Activated T-cell treated with anti-CD3 and anti-CD28 coated beads, Interleukin-2, amount 50 U/mL, for 24 hours (primary cell): ENCODE measurements at regions not wholly inside any gene's neighbourhood (a gene's known extent, or its start where the extent isn't known, plus 50 kb on each side); places are given as distances from the start of the nearest gene placed in this dataset.

Experiments used
- DNase-seq: peaks from one replicate; pipeline ENCODE4 v3.0.0-alpha.2; 2020
- H3K27ac Mint-ChIP-seq: 2 replicates; pipeline ENCODE4 v1.8.0; 2020; ENCODE audit warnings: mild to moderate bottlenecking, mixed read lengths
- H3K27me3 Mint-ChIP-seq: 2 replicates; pipeline ENCODE4 v1.8.0; 2020; ENCODE audit warnings: mixed read lengths
- H3K36me3 Mint-ChIP-seq: 2 replicates; pipeline ENCODE4 v1.8.0; 2020; ENCODE audit warnings: low read depth, mixed read lengths
- H3K4me1 Mint-ChIP-seq: 2 replicates; pipeline ENCODE4 v1.8.0; 2020; ENCODE audit warnings: low read depth, mixed read lengths
- H3K4me3 Mint-ChIP-seq: 2 replicates; pipeline ENCODE4 v1.8.0; 2020; ENCODE audit warnings: mild to moderate bottlenecking, moderate library complexity, mixed read lengths
- H3K9me3 Mint-ChIP-seq: 2 replicates; pipeline ENCODE4 v1.8.0; 2020; ENCODE audit warnings: mixed read lengths

- H3K27me3 Mint-ChIP-seq: peaks cover 28% of the 10 kb centered on the region
- H3K36me3 Mint-ChIP-seq: no peaks in the 10 kb centered on the region
- H3K4me1 Mint-ChIP-seq: peaks cover 2% of the 10 kb centered on the region
- H3K4me3 Mint-ChIP-seq: no peak overlapping the region
- DNase-seq: no peak
- H3K27ac Mint-ChIP-seq: no peak overlapping the region
- no peaks in the 10 kb centered on the region for H3K9me3 Mint-ChIP-seq
These were observed 228.1 kb upstream of the ATP10A start for GRCh38 chr15:26091184-26091583.

- H3K4me3 Mint-ChIP-seq: no peak overlapping the region
- no peak for DNase-seq
- peaks cover 10% of the 10 kb centered on the region for H3K27me3 Mint-ChIP-seq
- H3K36me3 Mint-ChIP-seq: no peaks in the 10 kb centered on the region
- no peaks in the 10 kb centered on the region for H3K9me3 Mint-ChIP-seq
- H3K4me1 Mint-ChIP-seq: peaks cover 6% of the 10 kb centered on the region
- no peak overlapping the region for H3K27ac Mint-ChIP-seq
These were observed 224.8 kb upstream of the ATP10A start for GRCh38 chr15:26087881-26088280.

- no peaks in the 10 kb centered on the region for H3K36me3 Mint-ChIP-seq
- H3K9me3 Mint-ChIP-seq: no peaks in the 10 kb centered on the region
- peaks cover 10% of the 10 kb centered on the region for H3K27me3 Mint-ChIP-seq
- no peak for DNase-seq
- no peak overlapping the region for H3K4me3 Mint-ChIP-seq
- peaks cover 10% of the 10 kb centered on the region for H3K4me1 Mint-ChIP-seq
- no peak overlapping the region for H3K27ac Mint-ChIP-seq
These were observed 224.3 kb upstream of the ATP10A start for GRCh38 chr15:26087395-26087794.

- no peak overlapping the region for H3K27ac Mint-ChIP-seq
- H3K27me3 Mint-ChIP-seq: peaks cover 2% of the 10 kb centered on the region
These were observed 221.6 kb upstream of the ATP10A start for GRCh38 chr15:26084771-26085170.

GRCh38 chr15:26083896-26084295 lies 220.8 kb upstream of the ATP10A start:
- peaks cover 2% of the 10 kb centered on the region for H3K27me3 Mint-ChIP-seq
- no peaks in the 10 kb centered on the region for H3K36me3 Mint-ChIP-seq
- peaks cover 31% of the 10 kb centered on the region for H3K4me1 Mint-ChIP-seq
- no peak overlapping the region for H3K27ac Mint-ChIP-seq
- no peak for DNase-seq
- no peak overlapping the region for H3K4me3 Mint-ChIP-seq
- peaks cover 3% of the 10 kb centered on the region for H3K9me3 Mint-ChIP-seq

More at GRCh38 chr15:26084771-26085170, 221.6 kb upstream of the ATP10A start:
- no peak for DNase-seq
- no peaks in the 10 kb centered on the region for H3K36me3 Mint-ChIP-seq
- H3K4me3 Mint-ChIP-seq: no peak overlapping the region
- H3K4me1 Mint-ChIP-seq: peaks cover 24% of the 10 kb centered on the region
- H3K9me3 Mint-ChIP-seq: peaks cover 3% of the 10 kb centered on the region

- Mint-ChIP-seq H3K36me3 (no peaks in the 10 kb centered on the region), H3K4me1 (peaks cover 36% of the 10 kb centered on the region), H3K4me3 (peak overlapping the region; percentile 76), H3K9me3 (peaks cover 3% of the 10 kb centered on the region), H3K27me3 (peaks cover 2% of the 10 kb centered on the region), H3K27ac (peak overlapping the region; percentile 97)
- no peak for DNase-seq
These were observed 220.3 kb upstream of the ATP10A start for GRCh38 chr15:26083457-26083856.

GRCh38 chr15:26082221-26083109 lies 219.3 kb upstream of the ATP10A start:
- peaks cover 3% of the 10 kb centered on the region for H3K9me3 Mint-ChIP-seq
- peaks cover 43% of the 10 kb centered on the region for H3K4me1 Mint-ChIP-seq
- DNase-seq: peak; percentile 96
- no peaks in the 10 kb centered on the region for H3K36me3 Mint-ChIP-seq
- H3K27me3 Mint-ChIP-seq: peaks cover 2% of the 10 kb centered on the region
- peak overlapping the region; percentile 97 for H3K27ac Mint-ChIP-seq
- H3K4me3 Mint-ChIP-seq: peak overlapping the region; percentile 76

- peak overlapping the region; percentile 97 for H3K27ac Mint-ChIP-seq
These were observed 218.7 kb upstream of the ATP10A start for GRCh38 chr15:26081758-26082220.

GRCh38 chr15:26075770-26076169 lies 212.6 kb upstream of the ATP10A start:
- Mint-ChIP-seq H3K36me3 (no peaks in the 10 kb centered on the region), H3K9me3 (no peaks in the 10 kb centered on the region), H3K4me3 (no peak overlapping the region), H3K27ac (no peak overlapping the region), H3K4me1 (peaks cover 40% of the 10 kb centered on the region), H3K27me3 (peaks cover 20% of the 10 kb centered on the region)
- no peak for DNase-seq

More at GRCh38 chr15:26081758-26082220, 218.7 kb upstream of the ATP10A start:
- no peak for DNase-seq
- Mint-ChIP-seq H3K4me1 (peaks cover 43% of the 10 kb centered on the region), H3K4me3 (peak overlapping the region; percentile 76), H3K36me3 (no peaks in the 10 kb centered on the region), H3K27me3 (peaks cover 2% of the 10 kb centered on the region), H3K9me3 (peaks cover 3% of the 10 kb centered on the region)

- Mint-ChIP-seq H3K27ac (peak overlapping the region; percentile 92), H3K4me1 (peaks cover 28% of the 10 kb centered on the region), H3K4me3 (no peak overlapping the region), H3K27me3 (peaks cover 32% of the 10 kb centered on the region), H3K9me3 (no peaks in the 10 kb centered on the region), H3K36me3 (no peaks in the 10 kb centered on the region)
- DNase-seq: peak; percentile 31
These were observed 210.6 kb upstream of the ATP10A start for GRCh38 chr15:26073430-26074333.

- no peak for DNase-seq
- Mint-ChIP-seq H3K9me3 (no peaks in the 10 kb centered on the region), H3K27ac (no peak overlapping the region), H3K36me3 (no peaks in the 10 kb centered on the region), H3K27me3 (peaks cover 34% of the 10 kb centered on the region), H3K4me3 (no peak overlapping the region), H3K4me1 (peaks cover 16% of the 10 kb centered on the region)
These were observed 207.0 kb upstream of the ATP10A start for GRCh38 chr15:26070095-26070532.

GRCh38 chr15:26069231-26069641 lies 206.1 kb upstream of the ATP10A start:
- Mint-ChIP-seq H3K27ac (no peak overlapping the region), H3K9me3 (no peaks in the 10 kb centered on the region), H3K4me3 (no peak overlapping the region), H3K27me3 (peaks cover 34% of the 10 kb centered on the region), H3K4me1 (peaks cover 12% of the 10 kb centered on the region), H3K36me3 (no peaks in the 10 kb centered on the region)
- no peak for DNase-seq

- no peaks in the 10 kb centered on the region for H3K4me1 Mint-ChIP-seq
- no peak overlapping the region for H3K27ac Mint-ChIP-seq
- H3K4me3 Mint-ChIP-seq: no peak overlapping the region
- H3K9me3 Mint-ChIP-seq: no peaks in the 10 kb centered on the region
- no peaks in the 10 kb centered on the region for H3K36me3 Mint-ChIP-seq
- no peak for DNase-seq
- H3K27me3 Mint-ChIP-seq: peaks cover 27% of the 10 kb centered on the region
These were observed 203.8 kb upstream of the ATP10A start for GRCh38 chr15:26066896-26067295.

GRCh38 chr15:26065723-26066122 lies 202.6 kb upstream of the ATP10A start:
- peaks cover 22% of the 10 kb centered on the region for H3K27me3 Mint-ChIP-seq
- H3K4me3 Mint-ChIP-seq: no peak overlapping the region
- H3K4me1 Mint-ChIP-seq: no peaks in the 10 kb centered on the region
- no peaks in the 10 kb centered on the region for H3K9me3 Mint-ChIP-seq
- no peaks in the 10 kb centered on the region for H3K36me3 Mint-ChIP-seq
- no peak for DNase-seq
- no peak overlapping the region for H3K27ac Mint-ChIP-seq
